ENCODE measurements at regions not wholly inside any gene's neighbourhood (a gene's known extent, or its start where the extent isn't known, plus 50 kb on each side); places are given as distances from the start of the nearest gene placed in this dataset.

DNA sequence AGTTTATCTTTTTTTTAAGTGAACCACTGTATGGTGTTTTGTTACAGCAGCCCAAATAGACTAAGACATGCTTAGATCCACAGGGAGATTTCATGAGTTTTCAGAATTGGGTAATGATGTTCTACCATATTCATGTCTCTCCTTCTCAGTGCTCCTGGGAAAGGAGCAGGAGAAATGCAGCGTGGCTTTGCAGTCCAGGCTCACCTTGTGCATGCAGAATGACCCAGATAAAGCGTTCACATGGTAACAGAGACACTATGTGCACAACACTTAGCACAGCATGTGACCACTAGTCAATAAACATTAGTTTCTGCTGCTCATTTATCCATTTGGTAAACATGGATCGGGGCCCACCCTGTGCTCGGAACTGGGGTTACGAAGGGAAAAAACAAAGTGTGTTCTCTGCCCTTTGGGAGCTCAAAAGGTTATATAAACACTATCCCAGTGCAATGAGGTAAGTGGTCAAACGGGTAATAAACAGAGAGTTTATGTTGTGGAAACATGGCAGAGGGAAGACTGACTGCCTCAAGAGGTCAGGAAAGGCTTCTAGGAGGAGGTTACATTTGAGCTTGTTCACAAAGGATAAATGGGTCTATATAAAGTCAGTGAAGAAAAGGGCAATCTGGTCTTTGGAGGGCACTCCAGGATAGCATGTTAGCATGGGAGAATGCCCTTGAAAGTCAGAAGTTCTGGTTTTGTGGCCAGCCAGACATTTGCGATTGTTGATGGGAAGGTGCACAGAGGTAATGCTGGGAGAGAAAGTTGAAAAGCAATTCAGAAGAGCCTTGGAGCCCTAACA lies 299.2 kb downstream of the TDRD15 start (continued):
- TF ChIP-seq ZNF616 (CRISPR knock-in tag; IDR thresholded peaks at IDR 0.05; ENCODE audit: low read depth) (no peak), ZSCAN31 (CRISPR knock-in tag; IDR thresholded peaks at IDR 0.05; ENCODE audit: low read depth) (no peak), POGK (CRISPR knock-in tag; conservative IDR thresholded peaks at IDR 0.05) (no peak), ZNF562 (CRISPR knock-in tag; IDR thresholded peaks at IDR 0.05; ENCODE audit: borderline replicate concordance) (no peak), ZNF407 (CRISPR knock-in tag; IDR thresholded peaks at IDR 0.05; ENCODE audit: not compliant biosample characterization) (no peak), STAG1 (CRISPR knock-in tag; IDR thresholded peaks at IDR 0.05) (no peak), ZNF136 (CRISPR knock-in tag; IDR thresholded peaks at IDR 0.05; ENCODE audit: low read depth) (no peak), ZNF275 (CRISPR knock-in tag; IDR thresholded peaks at IDR 0.05; ENCODE audit: borderline replicate concordance) (no peak), ZNF143 (CRISPR knock-in tag; IDR thresholded peaks at IDR 0.05) (no peak), SATB2 (CRISPR knock-in tag; IDR thresholded peaks at IDR 0.05) (no peak), ZNF724P (CRISPR knock-in tag; IDR thresholded peaks at IDR 0.05; ENCODE audit: borderline replicate concordance) (no peak), ZFP36L1 (CRISPR knock-in tag; IDR thresholded peaks at IDR 0.05) (no peak), TIGD3 (CRISPR knock-in tag; IDR thresholded peaks at IDR 0.05; ENCODE audit: borderline replicate concordance) (no peak), SMARCC2 (IDR thresholded peaks at IDR 0.05) (no peak)

Measured in HepG2 (cell line).